ENCODE measurements at regions not wholly inside any gene's neighbourhood (a gene's known extent, or its start where the extent isn't known, plus 50 kb on each side); places are given as distances from the start of the nearest gene placed in this dataset.

GRCh38 chr6:21970569-21971300 lies 326.1 kb downstream of the PRL start:
- WGBS (ENCODE audit: missing lambda C conversion rate), result 76% methylated on average over 9 of the region's 9 CpGs
- ChIA-PET CTCF (no interaction called here), POLR2A (no interaction called here)
- no peak overlapping the region for H3K4me2 ChIP-seq
- H3K4me3 ChIP-seq, result no peak overlapping the region
- H3K27ac ChIP-seq, result no peak overlapping the region
- FAIRE-seq (no peak), ATAC-seq (no peak), DNase-seq (ENCODE audit: low read depth in 1 of 2, low spot score in 1 of 2) (no peak)
- no peaks in the 10 kb centered on the region for H3K4me1 ChIP-seq
- H3K9me3 ChIP-seq, result no peaks in the 10 kb centered on the region
- TF ChIP-seq HDAC2 (IDR thresholded peaks at IDR 0.05) (no peak), KDM1A (IDR thresholded peaks at IDR 0.05; ENCODE audit: low read depth) (no peak), EP300 (IDR thresholded peaks at IDR 0.05) (no peak), NR3C1 (IDR thresholded peaks at IDR 0.05) (no peak), MAZ (IDR thresholded peaks at IDR 0.05; ENCODE audit: borderline replicate concordance, low read depth, low read length) (no peak), SMC3 (IDR thresholded peaks at IDR 0.05) (no peak), NFE2L2 (conservative IDR thresholded peaks at IDR 0.05; ENCODE audit: low read length) (no peak), EHF (CRISPR knock-in tag; IDR thresholded peaks at IDR 0.05) (no peak), RCOR1 (IDR thresholded peaks at IDR 0.05; ENCODE audit: low read depth, low read length) (no peak), RFX5 (IDR thresholded peaks at IDR 0.05) (no peak), BHLHE40 (IDR thresholded peaks at IDR 0.05; ENCODE audit: low read depth, low read length) (no peak), JUN (IDR thresholded peaks at IDR 0.05) (no peak), HOXB5 (CRISPR knock-in tag; IDR thresholded peaks at IDR 0.05) (no peak), ZC3H11A (IDR thresholded peaks at IDR 0.05) (no peak), HOXA7 (CRISPR knock-in tag; IDR thresholded peaks at IDR 0.05) (no peak), RNF2 (IDR thresholded peaks at IDR 0.05; ENCODE audit: borderline replicate concordance, low read depth) (no peak)
- TF ChIP-seq, protein P1, sequence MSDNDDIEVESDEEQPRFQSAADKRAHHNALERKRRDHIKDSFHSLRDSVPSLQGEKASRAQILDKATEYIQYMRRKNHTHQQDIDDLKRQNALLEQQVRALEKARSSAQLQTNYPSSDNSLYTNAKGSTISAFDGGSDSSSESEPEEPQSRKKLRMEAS (IDR thresholded peaks at IDR 0.05), result no peak
- TF ChIP-seq, protein P2, sequence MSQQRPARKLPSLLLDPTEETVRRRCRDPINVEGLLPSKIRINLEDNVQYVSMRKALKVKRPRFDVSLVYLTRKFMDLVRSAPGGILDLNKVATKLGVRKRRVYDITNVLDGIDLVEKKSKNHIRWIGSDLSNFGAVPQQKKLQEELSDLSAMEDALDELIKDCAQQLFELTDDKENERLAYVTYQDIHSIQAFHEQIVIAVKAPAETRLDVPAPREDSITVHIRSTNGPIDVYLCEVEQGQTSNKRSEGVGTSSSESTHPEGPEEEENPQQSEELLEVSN (IDR thresholded peaks at IDR 0.05; ENCODE audit: borderline replicate concordance, low read depth), result no peak

- CTCF ChIA-PET, result no interaction called here
These were observed 325.3 kb downstream of the PRL start for GRCh38 chr6:21971541-21971940.

GRCh38 chr6:21972516-21972915 lies 324.3 kb downstream of the PRL start:
- POLR2A ChIA-PET, result no interaction called here
- Histone ChIP-seq H3K27ac (no peak overlapping the region), H3K4me3 (no peak overlapping the region), H3K4me2 (no peak overlapping the region), H3K9me3 (no peaks in the 10 kb centered on the region), H3K4me1 (no peaks in the 10 kb centered on the region)
- ATAC-seq (no peak), DNase-seq (ENCODE audit: low read depth in 1 of 2, low spot score in 1 of 2) (no peak), FAIRE-seq (no peak)
- WGBS (ENCODE audit: missing lambda C conversion rate), result 83% methylated on average over 3 of the region's 5 CpGs
- CTCF ChIA-PET, result no interaction called here
- TF ChIP-seq NR3C1 (IDR thresholded peaks at IDR 0.05) (no peak), TFCP2L1 (CRISPR knock-in tag; IDR thresholded peaks at IDR 0.05) (no peak)

More at GRCh38 chr6:21971541-21971940, 325.3 kb downstream of the PRL start:
- DNase-seq (ENCODE audit: low read depth in 1 of 2, low spot score in 1 of 2) (no peak), ATAC-seq (no peak), FAIRE-seq (no peak)
- 80% methylated on average over 1 of the region's 1 CpG for WGBS (ENCODE audit: missing lambda C conversion rate)
- Histone ChIP-seq H3K9me3 (no peaks in the 10 kb centered on the region), H3K27ac (no peak overlapping the region), H3K4me1 (no peaks in the 10 kb centered on the region), H3K4me2 (no peak overlapping the region), H3K4me3 (no peak overlapping the region)
- POLR2A ChIA-PET, result no interaction called here
- TF ChIP-seq GATA3 (IDR thresholded peaks at IDR 0.05; ENCODE audit: borderline replicate concordance), result no peak

GRCh38 chr6:21977346-21977745 lies 319.5 kb downstream of the PRL start:
- DNase-seq (ENCODE audit: low read depth in 1 of 2, low spot score in 1 of 2), result no peak
- Histone ChIP-seq H3K4me3 (no peak overlapping the region), H3K27ac (no peak overlapping the region), H3K4me2 (no peak overlapping the region), H3K9me3 (no peaks in the 10 kb centered on the region), H3K4me1 (no peaks in the 10 kb centered on the region)
- ChIA-PET POLR2A (no interaction called here), CTCF (no interaction called here)
- ATAC-seq, result no peak
- no peak for FAIRE-seq
- 92% methylated on average over 1 of the region's 1 CpG for WGBS (ENCODE audit: missing lambda C conversion rate)
- TF ChIP-seq ZC3H11A (IDR thresholded peaks at IDR 0.05) (no peak), RARB (CRISPR knock-in tag; IDR thresholded peaks at IDR 0.05) (no peak), BHLHE40 (IDR thresholded peaks at IDR 0.05; ENCODE audit: low read depth, low read length) (no peak), ZNF302 (CRISPR knock-in tag; IDR thresholded peaks at IDR 0.05) (no peak), HEYL (CRISPR knock-in tag; IDR thresholded peaks at IDR 0.05) (no peak), RCOR1 (IDR thresholded peaks at IDR 0.05; ENCODE audit: low read depth, low read length) (no peak), EP300 (IDR thresholded peaks at IDR 0.05) (no peak), SREBF2 (IDR thresholded peaks at IDR 0.05) (no peak), ATOH8 (CRISPR knock-in tag; IDR thresholded peaks at IDR 0.05; ENCODE audit: low read depth) (no peak), NR3C1 (IDR thresholded peaks at IDR 0.05) (no peak), CEBPB (IDR thresholded peaks at IDR 0.05) (no peak), RNF2 (IDR thresholded peaks at IDR 0.05; ENCODE audit: borderline replicate concordance, low read depth) (no peak)
- TF ChIP-seq, protein P2 (IDR thresholded peaks at IDR 0.05; ENCODE audit: borderline replicate concordance, low read depth), result no peak
- TF ChIP-seq, protein P3, sequence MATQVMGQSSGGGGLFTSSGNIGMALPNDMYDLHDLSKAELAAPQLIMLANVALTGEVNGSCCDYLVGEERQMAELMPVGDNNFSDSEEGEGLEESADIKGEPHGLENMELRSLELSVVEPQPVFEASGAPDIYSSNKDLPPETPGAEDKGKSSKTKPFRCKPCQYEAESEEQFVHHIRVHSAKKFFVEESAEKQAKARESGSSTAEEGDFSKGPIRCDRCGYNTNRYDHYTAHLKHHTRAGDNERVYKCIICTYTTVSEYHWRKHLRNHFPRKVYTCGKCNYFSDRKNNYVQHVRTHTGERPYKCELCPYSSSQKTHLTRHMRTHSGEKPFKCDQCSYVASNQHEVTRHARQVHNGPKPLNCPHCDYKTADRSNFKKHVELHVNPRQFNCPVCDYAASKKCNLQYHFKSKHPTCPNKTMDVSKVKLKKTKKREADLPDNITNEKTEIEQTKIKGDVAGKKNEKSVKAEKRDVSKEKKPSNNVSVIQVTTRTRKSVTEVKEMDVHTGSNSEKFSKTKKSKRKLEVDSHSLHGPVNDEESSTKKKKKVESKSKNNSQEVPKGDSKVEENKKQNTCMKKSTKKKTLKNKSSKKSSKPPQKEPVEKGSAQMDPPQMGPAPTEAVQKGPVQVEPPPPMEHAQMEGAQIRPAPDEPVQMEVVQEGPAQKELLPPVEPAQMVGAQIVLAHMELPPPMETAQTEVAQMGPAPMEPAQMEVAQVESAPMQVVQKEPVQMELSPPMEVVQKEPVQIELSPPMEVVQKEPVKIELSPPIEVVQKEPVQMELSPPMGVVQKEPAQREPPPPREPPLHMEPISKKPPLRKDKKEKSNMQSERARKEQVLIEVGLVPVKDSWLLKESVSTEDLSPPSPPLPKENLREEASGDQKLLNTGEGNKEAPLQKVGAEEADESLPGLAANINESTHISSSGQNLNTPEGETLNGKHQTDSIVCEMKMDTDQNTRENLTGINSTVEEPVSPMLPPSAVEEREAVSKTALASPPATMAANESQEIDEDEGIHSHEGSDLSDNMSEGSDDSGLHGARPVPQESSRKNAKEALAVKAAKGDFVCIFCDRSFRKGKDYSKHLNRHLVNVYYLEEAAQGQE (IDR thresholded peaks at IDR 0.05), result no peak

All from A549 (cell line).